ENCODE measurements at regions not wholly inside any gene's neighbourhood (a gene's known extent, or its start where the extent isn't known, plus 50 kb on each side); places are given as distances from the start of the nearest gene placed in this dataset.

DNA sequence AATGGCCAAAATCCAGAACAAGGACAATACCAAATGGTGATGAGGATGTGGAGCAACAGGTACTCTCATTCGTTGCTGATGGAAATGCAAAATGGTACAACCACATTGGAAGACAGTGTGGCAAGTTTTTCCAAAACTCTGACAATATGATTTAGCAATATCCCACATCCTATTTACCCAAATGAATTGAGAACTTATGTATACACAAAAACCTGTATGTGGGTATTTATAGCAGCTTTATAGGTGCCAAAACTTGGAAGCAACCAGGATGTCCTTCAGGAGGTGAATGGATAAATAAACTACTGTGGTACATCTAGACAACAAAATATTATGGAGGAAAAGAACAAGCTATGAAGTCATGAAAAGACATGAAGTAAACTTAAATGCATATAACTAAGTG lies 156.5 kb downstream of the TFAP2A start:
- DNase-seq, result no peak
- no peak overlapping the region for H3K4me3 ChIP-seq (ENCODE audit: insufficient read depth, low read depth, low read length, poor library complexity, severe bottlenecking)
- no peak overlapping the region for H3K27ac ChIP-seq (ENCODE audit: insufficient read depth, low read length, poor library complexity, severe bottlenecking)
- no peaks in the 10 kb centered on the region for H3K4me1 ChIP-seq (ENCODE audit: control insufficient read depth, insufficient read depth, low read length, poor library complexity, severe bottlenecking)
- H3K9me3 ChIP-seq (ENCODE audit: control insufficient read depth, low read length), result no peaks in the 10 kb centered on the region
- no peaks in the 10 kb centered on the region for H3K27me3 ChIP-seq (replicated peaks; ENCODE audit: control insufficient read depth, insufficient read depth, low read length, poor library complexity, severe bottlenecking)
- no peaks in the 10 kb centered on the region for H3K36me3 ChIP-seq (ENCODE audit: control insufficient read depth, insufficient read depth, low read length)

GRCh38 chr6:10256113-10256690 lies 158.7 kb downstream of the TFAP2A start:
- H3K36me3 ChIP-seq (ENCODE audit: control insufficient read depth, insufficient read depth, low read length), result no peaks in the 10 kb centered on the region
- no peaks in the 10 kb centered on the region for H3K4me1 ChIP-seq (ENCODE audit: control insufficient read depth, insufficient read depth, low read length, poor library complexity, severe bottlenecking)
- no peaks in the 10 kb centered on the region for H3K9me3 ChIP-seq (ENCODE audit: control insufficient read depth, low read length)
- no peak overlapping the region for H3K27ac ChIP-seq (ENCODE audit: insufficient read depth, low read length, poor library complexity, severe bottlenecking)
- H3K4me3 ChIP-seq (ENCODE audit: insufficient read depth, low read depth, low read length, poor library complexity, severe bottlenecking), result no peak overlapping the region
- no peaks in the 10 kb centered on the region for H3K27me3 ChIP-seq (replicated peaks; ENCODE audit: control insufficient read depth, insufficient read depth, low read length, poor library complexity, severe bottlenecking)
- no peak for DNase-seq

- H3K27me3 ChIP-seq (replicated peaks; ENCODE audit: control insufficient read depth, insufficient read depth, low read length, poor library complexity, severe bottlenecking), result no peaks in the 10 kb centered on the region
- H3K4me1 ChIP-seq (ENCODE audit: control insufficient read depth, insufficient read depth, low read length, poor library complexity, severe bottlenecking), result no peaks in the 10 kb centered on the region
Measured at GRCh38 chr6:10250655-10251220, 164.1 kb downstream of the TFAP2A start.

DNA sequence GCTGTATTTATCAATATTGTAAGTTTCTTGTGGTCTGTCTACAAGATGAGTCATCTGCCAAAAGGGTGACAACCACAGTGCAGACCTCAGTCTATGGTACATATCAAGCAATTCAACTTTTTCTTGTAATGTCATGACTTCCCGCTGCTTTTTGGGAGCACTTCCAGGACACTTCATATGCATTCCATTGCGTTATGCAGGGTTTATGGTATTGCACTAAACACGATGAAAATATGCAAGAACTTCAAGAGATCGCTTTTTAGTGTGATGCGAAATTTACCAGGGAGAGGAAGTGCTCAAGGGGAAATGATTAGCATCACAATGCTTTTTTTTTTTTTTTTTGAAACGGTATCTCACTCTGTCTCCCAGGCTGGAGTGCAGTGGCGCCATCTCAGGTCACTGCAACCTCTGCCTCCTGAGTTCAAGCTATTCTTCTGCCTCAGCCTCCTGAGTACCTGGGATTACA lies 166.5 kb downstream of the TFAP2A start:
- Histone ChIP-seq H3K27me3 (replicated peaks; ENCODE audit: control insufficient read depth, insufficient read depth, low read length, poor library complexity, severe bottlenecking) (no peaks in the 10 kb centered on the region), H3K36me3 (ENCODE audit: control insufficient read depth, insufficient read depth, low read length) (no peaks in the 10 kb centered on the region), H3K27ac (ENCODE audit: insufficient read depth, low read length, poor library complexity, severe bottlenecking) (no peak overlapping the region), H3K9me3 (ENCODE audit: control insufficient read depth, low read length) (no peaks in the 10 kb centered on the region), H3K4me3 (ENCODE audit: insufficient read depth, low read depth, low read length, poor library complexity, severe bottlenecking) (no peak overlapping the region), H3K4me1 (ENCODE audit: control insufficient read depth, insufficient read depth, low read length, poor library complexity, severe bottlenecking) (no peaks in the 10 kb centered on the region)
- no peak for DNase-seq

More at GRCh38 chr6:10250655-10251220, 164.1 kb downstream of the TFAP2A start:
- no peak for DNase-seq
- Histone ChIP-seq H3K36me3 (ENCODE audit: control insufficient read depth, insufficient read depth, low read length) (no peaks in the 10 kb centered on the region), H3K4me3 (ENCODE audit: insufficient read depth, low read depth, low read length, poor library complexity, severe bottlenecking) (no peak overlapping the region), H3K9me3 (ENCODE audit: control insufficient read depth, low read length) (no peaks in the 10 kb centered on the region), H3K27ac (ENCODE audit: insufficient read depth, low read length, poor library complexity, severe bottlenecking) (no peak overlapping the region)

GRCh38 chr6:10237298-10238038 lies 177.4 kb downstream of the TFAP2A start:
- no peak overlapping the region for H3K4me3 ChIP-seq (ENCODE audit: insufficient read depth, low read depth, low read length, poor library complexity, severe bottlenecking)
- no peaks in the 10 kb centered on the region for H3K36me3 ChIP-seq (ENCODE audit: control insufficient read depth, insufficient read depth, low read length)
- no peak overlapping the region for H3K27ac ChIP-seq (ENCODE audit: insufficient read depth, low read length, poor library complexity, severe bottlenecking)
- no peaks in the 10 kb centered on the region for H3K9me3 ChIP-seq (ENCODE audit: control insufficient read depth, low read length)
- no peak for DNase-seq
- no peaks in the 10 kb centered on the region for H3K4me1 ChIP-seq (ENCODE audit: control insufficient read depth, insufficient read depth, low read length, poor library complexity, severe bottlenecking)
- no peaks in the 10 kb centered on the region for H3K27me3 ChIP-seq (replicated peaks; ENCODE audit: control insufficient read depth, insufficient read depth, low read length, poor library complexity, severe bottlenecking)

GRCh38 chr6:10235344-10235743 lies 179.5 kb downstream of the TFAP2A start:
- Histone ChIP-seq H3K27me3 (replicated peaks; ENCODE audit: control insufficient read depth, insufficient read depth, low read length, poor library complexity, severe bottlenecking) (no peaks in the 10 kb centered on the region), H3K27ac (ENCODE audit: insufficient read depth, low read length, poor library complexity, severe bottlenecking) (no peak overlapping the region), H3K4me1 (ENCODE audit: control insufficient read depth, insufficient read depth, low read length, poor library complexity, severe bottlenecking) (no peaks in the 10 kb centered on the region), H3K9me3 (ENCODE audit: control insufficient read depth, low read length) (no peaks in the 10 kb centered on the region), H3K36me3 (ENCODE audit: control insufficient read depth, insufficient read depth, low read length) (no peaks in the 10 kb centered on the region), H3K4me3 (ENCODE audit: insufficient read depth, low read depth, low read length, poor library complexity, severe bottlenecking) (no peak overlapping the region)
- DNase-seq, result no peak

- no peak overlapping the region for H3K4me3 ChIP-seq (ENCODE audit: insufficient read depth, low read depth, low read length, poor library complexity, severe bottlenecking)
- H3K36me3 ChIP-seq (ENCODE audit: control insufficient read depth, insufficient read depth, low read length), result no peaks in the 10 kb centered on the region
- no peaks in the 10 kb centered on the region for H3K27me3 ChIP-seq (replicated peaks; ENCODE audit: control insufficient read depth, insufficient read depth, low read length, poor library complexity, severe bottlenecking)
- H3K27ac ChIP-seq (ENCODE audit: insufficient read depth, low read length, poor library complexity, severe bottlenecking), result no peak overlapping the region
- no peaks in the 10 kb centered on the region for H3K9me3 ChIP-seq (ENCODE audit: control insufficient read depth, low read length)
- no peak for DNase-seq
- no peaks in the 10 kb centered on the region for H3K4me1 ChIP-seq (ENCODE audit: control insufficient read depth, insufficient read depth, low read length, poor library complexity, severe bottlenecking)
Measured at GRCh38 chr6:10230531-10230930, 184.3 kb downstream of the TFAP2A start.

DNA sequence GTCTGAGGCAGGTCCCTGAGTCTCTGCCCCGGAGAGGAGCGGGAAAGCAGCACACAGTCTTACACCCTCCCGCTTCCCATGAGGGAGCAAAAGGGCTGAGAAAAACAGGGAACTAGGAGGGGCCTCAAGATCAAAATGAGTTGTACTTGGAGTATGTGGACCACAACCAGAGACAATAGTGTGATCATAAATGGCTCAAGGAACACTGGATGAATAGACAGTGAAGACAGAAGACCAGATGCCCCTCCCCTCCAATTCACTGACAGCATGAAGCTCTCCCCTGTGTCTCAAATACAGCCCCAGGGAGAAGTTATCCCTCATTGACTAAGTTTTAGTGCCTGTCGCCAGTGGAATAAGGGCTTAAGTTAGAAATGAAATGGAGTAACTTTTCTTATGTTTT lies 191.0 kb downstream of the TFAP2A start:
- Histone ChIP-seq H3K27me3 (replicated peaks; ENCODE audit: control insufficient read depth, insufficient read depth, low read length, poor library complexity, severe bottlenecking) (no peaks in the 10 kb centered on the region), H3K27ac (ENCODE audit: insufficient read depth, low read length, poor library complexity, severe bottlenecking) (no peak overlapping the region), H3K4me3 (ENCODE audit: insufficient read depth, low read depth, low read length, poor library complexity, severe bottlenecking) (no peak overlapping the region), H3K36me3 (ENCODE audit: control insufficient read depth, insufficient read depth, low read length) (no peaks in the 10 kb centered on the region), H3K4me1 (ENCODE audit: control insufficient read depth, insufficient read depth, low read length, poor library complexity, severe bottlenecking) (no peaks in the 10 kb centered on the region), H3K9me3 (ENCODE audit: control insufficient read depth, low read length) (no peaks in the 10 kb centered on the region)
- DNase-seq, result no peak

DNA sequence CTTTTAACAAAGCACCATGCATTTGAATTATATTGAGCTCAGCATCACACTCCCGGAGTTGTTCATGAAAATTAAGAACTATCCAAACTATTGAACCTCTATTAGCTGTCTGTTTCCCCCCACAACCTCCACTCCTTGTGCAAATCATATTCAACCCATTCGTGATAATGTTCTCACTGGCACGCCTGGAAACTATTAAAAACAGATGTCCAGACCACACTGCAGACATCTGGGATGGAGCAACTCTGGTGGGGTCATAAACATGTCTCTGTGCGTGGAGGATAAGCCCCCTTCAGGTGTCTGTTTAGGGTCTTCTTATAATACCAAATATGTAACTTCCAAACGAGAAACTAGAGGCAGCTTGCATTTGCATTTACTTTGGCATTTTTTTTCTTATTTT lies 193.7 kb downstream of the TFAP2A start:
- Histone ChIP-seq H3K27me3 (replicated peaks; ENCODE audit: control insufficient read depth, insufficient read depth, low read length, poor library complexity, severe bottlenecking) (no peaks in the 10 kb centered on the region), H3K36me3 (ENCODE audit: control insufficient read depth, insufficient read depth, low read length) (no peaks in the 10 kb centered on the region), H3K4me3 (ENCODE audit: insufficient read depth, low read depth, low read length, poor library complexity, severe bottlenecking) (no peak overlapping the region), H3K9me3 (ENCODE audit: control insufficient read depth, low read length) (no peaks in the 10 kb centered on the region), H3K4me1 (ENCODE audit: control insufficient read depth, insufficient read depth, low read length, poor library complexity, severe bottlenecking) (no peaks in the 10 kb centered on the region), H3K27ac (ENCODE audit: insufficient read depth, low read length, poor library complexity, severe bottlenecking) (no peak overlapping the region)
- no peak for DNase-seq

GRCh38 chr6:10219510-10219909 lies 195.4 kb downstream of the TFAP2A start:
- no peak for DNase-seq
- Histone ChIP-seq H3K27ac (ENCODE audit: insufficient read depth, low read length, poor library complexity, severe bottlenecking) (no peak overlapping the region), H3K4me1 (ENCODE audit: control insufficient read depth, insufficient read depth, low read length, poor library complexity, severe bottlenecking) (no peaks in the 10 kb centered on the region)

More at GRCh38 chr6:10219510-10219909, 195.4 kb downstream of the TFAP2A start:
- no peaks in the 10 kb centered on the region for H3K36me3 ChIP-seq (ENCODE audit: control insufficient read depth, insufficient read depth, low read length)
- H3K4me3 ChIP-seq (ENCODE audit: insufficient read depth, low read depth, low read length, poor library complexity, severe bottlenecking), result no peak overlapping the region
- H3K9me3 ChIP-seq (ENCODE audit: control insufficient read depth, low read length), result no peaks in the 10 kb centered on the region
- no peaks in the 10 kb centered on the region for H3K27me3 ChIP-seq (replicated peaks; ENCODE audit: control insufficient read depth, insufficient read depth, low read length, poor library complexity, severe bottlenecking)
